ENCODE measurements at regions not wholly inside any gene's neighbourhood (a gene's known extent, or its start where the extent isn't known, plus 50 kb on each side); places are given as distances from the start of the nearest gene placed in this dataset.

DNA sequence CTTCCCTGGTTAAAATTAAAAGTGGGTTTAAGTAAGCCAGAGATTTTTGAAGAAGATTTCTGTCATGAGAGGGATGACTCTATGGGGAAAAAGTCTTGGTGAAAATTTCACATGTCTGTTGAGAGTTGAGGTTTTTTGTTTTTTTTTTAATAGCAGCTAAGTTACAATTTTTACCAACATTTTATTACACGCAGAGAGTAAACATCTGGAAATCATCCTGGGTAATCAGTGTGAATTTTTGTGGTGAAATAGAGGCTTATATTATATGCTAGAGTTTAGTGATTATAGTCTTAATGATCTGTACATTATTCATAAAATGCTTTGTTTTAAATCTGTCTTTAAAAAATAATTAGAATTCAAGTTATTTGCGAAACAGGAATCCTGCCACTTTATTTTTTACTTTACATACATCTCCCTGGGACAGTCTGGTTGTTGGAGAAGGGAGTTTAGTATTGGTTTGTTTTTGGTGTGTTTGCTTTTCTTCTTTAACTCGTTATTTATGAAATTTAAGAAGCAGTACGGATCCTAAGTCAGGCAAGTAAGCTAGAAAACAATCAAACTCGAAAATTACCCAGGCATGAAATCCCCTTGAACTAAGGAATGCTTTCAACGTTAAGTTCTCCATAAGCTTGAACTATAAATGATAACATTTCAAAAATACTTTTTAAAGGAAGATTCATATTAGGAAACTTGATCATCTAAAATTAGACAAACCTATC lies 143.4 kb upstream of the TSC22D2 start:
- ATAC-seq (no peak), FAIRE-seq (no peak), DNase-seq (no peak)
- Histone ChIP-seq H3K36me3 (no peaks in the 10 kb centered on the region), H3K4me3 (no peak overlapping the region), H3K4me1 (peaks cover 0 to 9% (median 0%) of the 10 kb centered on the region in 3 donors), H3K27ac (no peak overlapping the region), H3K9me3 (no peaks in the 10 kb centered on the region), H3K27me3 (no peaks in the 10 kb centered on the region)
- TF ChIP-seq, protein P1, sequence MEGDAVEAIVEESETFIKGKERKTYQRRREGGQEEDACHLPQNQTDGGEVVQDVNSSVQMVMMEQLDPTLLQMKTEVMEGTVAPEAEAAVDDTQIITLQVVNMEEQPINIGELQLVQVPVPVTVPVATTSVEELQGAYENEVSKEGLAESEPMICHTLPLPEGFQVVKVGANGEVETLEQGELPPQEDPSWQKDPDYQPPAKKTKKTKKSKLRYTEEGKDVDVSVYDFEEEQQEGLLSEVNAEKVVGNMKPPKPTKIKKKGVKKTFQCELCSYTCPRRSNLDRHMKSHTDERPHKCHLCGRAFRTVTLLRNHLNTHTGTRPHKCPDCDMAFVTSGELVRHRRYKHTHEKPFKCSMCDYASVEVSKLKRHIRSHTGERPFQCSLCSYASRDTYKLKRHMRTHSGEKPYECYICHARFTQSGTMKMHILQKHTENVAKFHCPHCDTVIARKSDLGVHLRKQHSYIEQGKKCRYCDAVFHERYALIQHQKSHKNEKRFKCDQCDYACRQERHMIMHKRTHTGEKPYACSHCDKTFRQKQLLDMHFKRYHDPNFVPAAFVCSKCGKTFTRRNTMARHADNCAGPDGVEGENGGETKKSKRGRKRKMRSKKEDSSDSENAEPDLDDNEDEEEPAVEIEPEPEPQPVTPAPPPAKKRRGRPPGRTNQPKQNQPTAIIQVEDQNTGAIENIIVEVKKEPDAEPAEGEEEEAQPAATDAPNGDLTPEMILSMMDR (IDR thresholded peaks at IDR 0.05), result no peak
- intact Hi-C loops (cut with DNase I), result no loop called here
- WGBS, 2 donors, result 73 to 81% methylated on average over 6 of the region's 6 CpGs

DNA sequence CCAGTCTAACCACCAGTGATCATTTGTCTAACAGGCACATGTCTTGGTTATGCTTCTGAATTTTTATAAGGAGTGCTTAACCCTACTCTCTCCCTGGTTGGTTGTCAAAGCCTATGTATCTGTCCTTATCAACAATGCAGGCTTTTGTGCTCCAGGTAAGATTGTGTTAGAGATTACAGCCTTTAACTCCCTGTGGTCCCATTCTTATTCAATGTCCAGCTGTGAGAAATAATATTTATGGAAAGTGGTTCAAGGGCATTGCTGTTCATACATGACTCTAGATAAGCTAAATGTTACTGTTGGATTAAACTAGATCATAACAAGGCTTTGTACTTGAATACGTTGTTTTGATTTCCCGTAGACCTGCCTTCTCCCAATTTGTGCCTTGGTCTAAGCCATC lies 146.1 kb upstream of the TSC22D2 start:
- Histone ChIP-seq H3K36me3 (no peaks in the 10 kb centered on the region), H3K27ac (no peak overlapping the region), H3K4me1 (no peaks in the 10 kb centered on the region), H3K27me3 (no peaks in the 10 kb centered on the region), H3K4me3 (no peak overlapping the region), H3K9me3 (no peaks in the 10 kb centered on the region)
- ATAC-seq (no peak), FAIRE-seq (no peak), DNase-seq (no peak)
- TF ChIP-seq, protein P1 (IDR thresholded peaks at IDR 0.05), result no peak
- 61 to 64% methylated on average over 2 of the region's 2 CpGs for WGBS, 2 donors
- intact Hi-C loops (cut with DNase I), result no loop called here

DNA sequence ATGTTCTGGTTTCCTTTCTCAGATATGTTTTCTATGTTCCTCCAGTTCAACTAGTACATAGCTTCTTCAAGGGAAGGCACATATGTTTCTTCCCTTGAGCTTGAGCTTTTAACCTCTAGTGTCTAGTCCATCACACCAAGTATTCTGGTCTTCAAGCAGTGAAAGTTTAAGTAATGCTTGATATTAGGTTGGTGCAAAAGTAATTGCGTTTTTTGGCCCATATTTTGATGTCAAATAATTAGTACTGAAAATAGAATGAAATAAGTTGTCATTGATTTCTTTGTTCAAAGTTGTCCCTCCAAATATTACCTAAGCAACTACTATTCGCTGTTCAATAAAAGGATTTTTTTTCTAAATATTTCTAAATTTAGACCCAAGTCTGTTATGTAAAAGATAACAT lies 146.7 kb upstream of the TSC22D2 start:
- no peak overlapping the region for H3K4me3 ChIP-seq
- H3K27me3 ChIP-seq, result no peaks in the 10 kb centered on the region
- H3K36me3 ChIP-seq, result no peaks in the 10 kb centered on the region

DNA sequence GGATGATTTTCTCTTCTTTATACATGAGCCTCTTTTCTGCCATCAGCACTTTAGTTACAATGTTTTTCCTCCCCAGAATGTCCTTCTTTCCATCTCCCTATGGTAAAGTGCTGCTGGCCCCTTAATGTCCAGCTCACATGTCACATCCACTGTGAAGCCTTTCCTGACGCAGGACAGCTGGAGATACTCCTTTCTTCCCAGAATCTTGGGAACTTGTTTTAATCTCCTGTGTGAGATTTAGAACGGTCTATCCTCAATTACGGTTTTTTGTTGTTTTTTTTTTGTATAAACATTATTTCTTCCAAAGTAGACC lies 147.7 kb upstream of the TSC22D2 start:
- ATAC-seq, result no peak
- FAIRE-seq, result no peak
- TF ChIP-seq, protein P1 (IDR thresholded peaks at IDR 0.05), result no peak
- H3K4me1 ChIP-seq, result no peaks in the 10 kb centered on the region
- WGBS, 2 donors, result 35 to 37% methylated on average over 3 of the region's 3 CpGs
- no peak for DNase-seq
- no peaks in the 10 kb centered on the region for H3K9me3 ChIP-seq
- H3K27ac ChIP-seq, result no peak overlapping the region
- H3K27me3 ChIP-seq, result no peaks in the 10 kb centered on the region
- H3K36me3 ChIP-seq, result no peaks in the 10 kb centered on the region
- intact Hi-C loops (cut with DNase I), result no loop called here
- no peak overlapping the region for H3K4me3 ChIP-seq

More for the DNA sequence above, 146.7 kb upstream of the TSC22D2 start:
- no peaks in the 10 kb centered on the region for H3K4me1 ChIP-seq
- intact Hi-C loops (cut with DNase I), result no loop called here
- DNase-seq (no peak), ATAC-seq (no peak), FAIRE-seq (no peak)
- no peaks in the 10 kb centered on the region for H3K9me3 ChIP-seq
- no peak overlapping the region for H3K27ac ChIP-seq
- TF ChIP-seq, protein P1 (IDR thresholded peaks at IDR 0.05), result no peak
- WGBS, 2 donors, result 63 to 67% methylated on average over 2 of the region's 2 CpGs

DNA sequence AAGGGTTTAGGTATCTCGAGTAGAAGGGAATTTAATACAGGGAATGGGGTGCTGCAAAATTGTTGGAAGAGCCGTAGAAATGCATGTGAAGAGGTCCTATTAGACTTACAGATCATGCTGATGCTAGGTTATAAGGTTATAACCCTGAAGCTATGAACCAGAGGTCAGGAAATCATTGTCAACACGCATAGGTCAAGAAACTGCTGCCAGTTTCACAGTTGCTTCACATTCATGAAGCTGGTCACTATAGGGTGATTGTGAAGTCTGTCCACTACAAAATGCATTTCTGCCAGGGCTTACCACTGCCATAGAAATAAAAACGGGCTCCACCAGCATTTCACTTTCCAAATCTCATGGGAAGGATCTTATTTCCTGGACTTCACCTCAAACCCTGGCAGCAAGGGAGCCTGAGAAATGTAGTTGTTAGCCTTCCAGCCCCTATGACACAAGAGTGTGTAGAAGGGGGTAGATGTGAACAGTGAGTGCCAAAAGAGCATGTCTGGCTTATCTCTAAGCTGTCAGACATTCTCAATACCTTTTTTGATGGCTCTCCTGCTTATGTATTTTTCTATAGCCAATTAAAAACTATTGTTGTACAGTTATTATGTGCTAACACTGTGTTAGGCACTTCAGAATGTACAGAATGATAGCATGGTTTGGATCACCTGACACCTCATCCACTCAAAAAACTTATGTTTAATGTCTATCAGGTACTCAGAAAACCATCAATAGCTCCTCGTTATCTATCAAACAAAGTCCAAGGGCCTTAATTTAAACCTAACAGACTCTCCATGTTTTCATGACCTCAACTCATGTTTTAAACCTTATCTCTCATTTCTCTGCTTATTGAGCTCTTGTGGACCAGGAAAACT lies 148.3 kb upstream of the TSC22D2 start:
- no peak overlapping the region for H3K27ac ChIP-seq
- TF ChIP-seq, protein P1 (IDR thresholded peaks at IDR 0.05), result no peak
- H3K36me3 ChIP-seq, result no peaks in the 10 kb centered on the region
- peaks cover 0 to 5% (median 0%) of the 10 kb centered on the region in 3 donors for H3K4me1 ChIP-seq
- ATAC-seq (no peak), DNase-seq (no peak), FAIRE-seq (no peak)
- WGBS, 2 donors, result 73 to 75% methylated on average over 5 of the region's 5 CpGs
- H3K9me3 ChIP-seq, result no peaks in the 10 kb centered on the region
- H3K27me3 ChIP-seq, result no peaks in the 10 kb centered on the region
- intact Hi-C loops (cut with DNase I), result no loop called here
- no peak overlapping the region for H3K4me3 ChIP-seq
